ENCODE measurements at regions not wholly inside any gene's neighbourhood (a gene's known extent, or its start where the extent isn't known, plus 50 kb on each side); places are given as distances from the start of the nearest gene placed in this dataset.

DNA sequence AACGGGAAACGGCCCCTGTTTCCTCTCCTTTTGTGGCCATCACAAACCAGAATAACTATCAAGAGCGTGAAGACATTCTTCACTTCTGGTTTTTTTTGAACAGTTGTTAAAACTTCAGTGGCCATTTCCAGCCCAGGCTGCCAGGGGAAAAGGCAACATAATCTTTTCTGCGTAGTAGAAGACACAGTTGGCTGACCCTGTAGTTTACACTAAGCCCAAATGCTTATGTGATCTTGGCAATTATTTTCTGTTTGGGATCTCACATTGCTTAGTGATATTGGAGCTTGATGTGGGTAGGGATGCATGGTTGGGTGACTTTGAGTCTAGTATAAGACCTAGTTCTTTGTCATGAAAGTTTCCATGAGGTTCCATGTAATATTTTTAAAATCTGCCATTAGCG is 449.4 kb upstream of the CDH4 start:
- intact Hi-C loops (cut with micrococcal nuclease; ENCODE audit: unreplicated experiment) (no loop called here), in situ Hi-C loops (cut with HindIII; ENCODE audit: low pct_unique_long_range_greater_than_20kb, low sequenced_read_pairs) (no loop called here)
- CTCF ChIA-PET: no interaction called here
- DNase-seq (ENCODE audit: low read depth, low spot score): no peak
- no peak overlapping the region for H3K4me3 ChIP-seq (ENCODE audit: low read depth in 2 of 2, low read length in 2 of 2)
- no peak overlapping the region for H3K27ac ChIP-seq (ENCODE audit: low read length)
- no peaks in the 10 kb centered on the region for H3K4me1 ChIP-seq (ENCODE audit: control insufficient read depth, insufficient read depth, low read length)
- H3K27me3 ChIP-seq (ENCODE audit: control insufficient read depth, insufficient read depth, low read length): no peaks in the 10 kb centered on the region
- H3K9me3 ChIP-seq (ENCODE audit: control insufficient read depth, insufficient read depth, low read depth, low read length): no peaks in the 10 kb centered on the region
- TF ChIP-seq TCF7L2 (IDR thresholded peaks at IDR 0.05; ENCODE audit: low read depth, low read length) (no peak), POLR2AphosphoS5 (IDR thresholded peaks at IDR 0.05; ENCODE audit: low read depth, low read length) (no peak), SIN3A (IDR thresholded peaks at IDR 0.05; ENCODE audit: borderline replicate concordance, insufficient read depth, low read depth, low read length) (no peak)
- TF ChIP-seq, protein P1, sequence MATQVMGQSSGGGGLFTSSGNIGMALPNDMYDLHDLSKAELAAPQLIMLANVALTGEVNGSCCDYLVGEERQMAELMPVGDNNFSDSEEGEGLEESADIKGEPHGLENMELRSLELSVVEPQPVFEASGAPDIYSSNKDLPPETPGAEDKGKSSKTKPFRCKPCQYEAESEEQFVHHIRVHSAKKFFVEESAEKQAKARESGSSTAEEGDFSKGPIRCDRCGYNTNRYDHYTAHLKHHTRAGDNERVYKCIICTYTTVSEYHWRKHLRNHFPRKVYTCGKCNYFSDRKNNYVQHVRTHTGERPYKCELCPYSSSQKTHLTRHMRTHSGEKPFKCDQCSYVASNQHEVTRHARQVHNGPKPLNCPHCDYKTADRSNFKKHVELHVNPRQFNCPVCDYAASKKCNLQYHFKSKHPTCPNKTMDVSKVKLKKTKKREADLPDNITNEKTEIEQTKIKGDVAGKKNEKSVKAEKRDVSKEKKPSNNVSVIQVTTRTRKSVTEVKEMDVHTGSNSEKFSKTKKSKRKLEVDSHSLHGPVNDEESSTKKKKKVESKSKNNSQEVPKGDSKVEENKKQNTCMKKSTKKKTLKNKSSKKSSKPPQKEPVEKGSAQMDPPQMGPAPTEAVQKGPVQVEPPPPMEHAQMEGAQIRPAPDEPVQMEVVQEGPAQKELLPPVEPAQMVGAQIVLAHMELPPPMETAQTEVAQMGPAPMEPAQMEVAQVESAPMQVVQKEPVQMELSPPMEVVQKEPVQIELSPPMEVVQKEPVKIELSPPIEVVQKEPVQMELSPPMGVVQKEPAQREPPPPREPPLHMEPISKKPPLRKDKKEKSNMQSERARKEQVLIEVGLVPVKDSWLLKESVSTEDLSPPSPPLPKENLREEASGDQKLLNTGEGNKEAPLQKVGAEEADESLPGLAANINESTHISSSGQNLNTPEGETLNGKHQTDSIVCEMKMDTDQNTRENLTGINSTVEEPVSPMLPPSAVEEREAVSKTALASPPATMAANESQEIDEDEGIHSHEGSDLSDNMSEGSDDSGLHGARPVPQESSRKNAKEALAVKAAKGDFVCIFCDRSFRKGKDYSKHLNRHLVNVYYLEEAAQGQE (IDR thresholded peaks at IDR 0.05; ENCODE audit: insufficient read depth in 1 of 2, low read depth in 2 of 2, low read length in 1 of 2): no peak
- TF ChIP-seq, protein P2, sequence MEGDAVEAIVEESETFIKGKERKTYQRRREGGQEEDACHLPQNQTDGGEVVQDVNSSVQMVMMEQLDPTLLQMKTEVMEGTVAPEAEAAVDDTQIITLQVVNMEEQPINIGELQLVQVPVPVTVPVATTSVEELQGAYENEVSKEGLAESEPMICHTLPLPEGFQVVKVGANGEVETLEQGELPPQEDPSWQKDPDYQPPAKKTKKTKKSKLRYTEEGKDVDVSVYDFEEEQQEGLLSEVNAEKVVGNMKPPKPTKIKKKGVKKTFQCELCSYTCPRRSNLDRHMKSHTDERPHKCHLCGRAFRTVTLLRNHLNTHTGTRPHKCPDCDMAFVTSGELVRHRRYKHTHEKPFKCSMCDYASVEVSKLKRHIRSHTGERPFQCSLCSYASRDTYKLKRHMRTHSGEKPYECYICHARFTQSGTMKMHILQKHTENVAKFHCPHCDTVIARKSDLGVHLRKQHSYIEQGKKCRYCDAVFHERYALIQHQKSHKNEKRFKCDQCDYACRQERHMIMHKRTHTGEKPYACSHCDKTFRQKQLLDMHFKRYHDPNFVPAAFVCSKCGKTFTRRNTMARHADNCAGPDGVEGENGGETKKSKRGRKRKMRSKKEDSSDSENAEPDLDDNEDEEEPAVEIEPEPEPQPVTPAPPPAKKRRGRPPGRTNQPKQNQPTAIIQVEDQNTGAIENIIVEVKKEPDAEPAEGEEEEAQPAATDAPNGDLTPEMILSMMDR (IDR thresholded peaks at IDR 0.05): no peak
- no peak for ATAC-seq
- no peaks in the 10 kb centered on the region for H3K36me3 ChIP-seq (ENCODE audit: control insufficient read depth, insufficient read depth, low read length)
- POLR2A ChIA-PET: no interaction called here
- BruUV-seq (replicated peaks): no TSS peak

DNA sequence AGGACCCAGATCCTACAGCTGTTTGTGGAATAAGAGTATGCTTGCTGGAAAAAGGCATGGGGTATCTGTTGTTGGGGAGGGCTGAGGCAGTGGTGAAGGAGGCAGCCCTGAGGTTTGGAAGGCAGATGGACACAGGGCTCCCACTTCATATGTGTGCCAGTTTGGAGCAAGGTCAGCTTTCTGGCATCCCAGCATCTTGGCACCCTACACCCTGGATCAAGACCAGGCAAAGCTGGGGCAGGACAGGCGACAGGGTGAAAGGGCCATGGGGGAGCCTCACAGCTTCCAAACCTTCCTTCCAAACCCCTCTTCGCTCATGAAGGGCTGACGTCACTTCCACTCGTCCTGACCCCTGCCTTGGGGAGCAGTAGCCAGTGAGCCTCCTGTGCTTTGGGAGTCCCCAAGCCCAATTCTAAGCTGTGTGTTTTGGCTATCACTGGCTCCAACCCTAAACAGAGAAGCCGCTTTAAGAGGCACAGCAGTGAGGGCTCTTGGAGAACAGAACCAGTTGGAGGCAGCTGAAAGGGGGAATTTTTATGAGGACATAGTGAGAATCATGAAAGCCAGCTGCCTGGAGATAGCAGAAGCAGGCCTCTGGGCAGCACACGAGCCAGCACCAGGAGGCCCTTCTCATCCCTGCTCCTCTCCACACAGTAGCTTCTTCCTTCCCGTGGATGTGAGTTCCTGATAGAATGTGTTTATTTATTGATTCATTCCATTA is 448.6 kb upstream of the CDH4 start:
- Histone ChIP-seq H3K36me3 (ENCODE audit: control insufficient read depth, insufficient read depth, low read length) (no peaks in the 10 kb centered on the region), H3K4me3 (ENCODE audit: low read depth in 2 of 2, low read length in 2 of 2) (no peak overlapping the region), H3K9me3 (ENCODE audit: control insufficient read depth, insufficient read depth, low read depth, low read length) (no peaks in the 10 kb centered on the region), H3K27me3 (ENCODE audit: control insufficient read depth, insufficient read depth, low read length) (no peaks in the 10 kb centered on the region), H3K4me1 (ENCODE audit: control insufficient read depth, insufficient read depth, low read length) (no peaks in the 10 kb centered on the region), H3K27ac (ENCODE audit: low read length) (no peak overlapping the region)
- intact Hi-C loops (cut with micrococcal nuclease; ENCODE audit: unreplicated experiment) (no loop called here), in situ Hi-C loops (cut with HindIII; ENCODE audit: low pct_unique_long_range_greater_than_20kb, low sequenced_read_pairs) (no loop called here)
- CTCF ChIA-PET: no interaction called here
- DNase-seq (ENCODE audit: low read depth, low spot score) (no peak), ATAC-seq (no peak)
- POLR2A ChIA-PET: no interaction called here
- TF ChIP-seq, protein P1 (IDR thresholded peaks at IDR 0.05; ENCODE audit: insufficient read depth in 1 of 2, low read depth in 2 of 2, low read length in 1 of 2): no peak
- TF ChIP-seq POLR2AphosphoS5 (IDR thresholded peaks at IDR 0.05; ENCODE audit: low read depth, low read length) (no peak), TCF7L2 (IDR thresholded peaks at IDR 0.05; ENCODE audit: low read depth, low read length) (no peak), SIN3A (IDR thresholded peaks at IDR 0.05; ENCODE audit: borderline replicate concordance, insufficient read depth, low read depth, low read length) (no peak)
- TF ChIP-seq, protein P2 (IDR thresholded peaks at IDR 0.05): no peak
- BruUV-seq (replicated peaks): no TSS peak

All from Panc1 (cell line).